NCI-H524 (cell line): ENCODE measurements at regions not wholly inside any gene's neighbourhood (a gene's known extent, or its start where the extent isn't known, plus 50 kb on each side); places are given as distances from the start of the nearest gene placed in this dataset.

Source experiments
- DNase-seq, 2 experiments: peaks; one replicate each; lab custom pipeline; 2025; lab: John Stamatoyannopoulos, UW

GRCh38 chr12:70154960-70155589, 88.2 kb upstream of the CNOT2 start:
- DNase-seq = no peak

GRCh38 chr12:70157099-70157498, 86.1 kb upstream of the CNOT2 start:
- DNase-seq = no peak

- no peak for DNase-seq
Measured at GRCh38 chr12:70165450-70165849, 77.8 kb upstream of the CNOT2 start.

GRCh38 chr12:70176290-70176689, 66.9 kb upstream of the CNOT2 start:
- DNase-seq = no peak

GRCh38 chr12:70177631-70178030, 65.6 kb upstream of the CNOT2 start:
- DNase-seq = no peak

GRCh38 chr12:70178038-70178437, 65.2 kb upstream of the CNOT2 start:
- peak in 1 of 2 experiments; percentile 47 for DNase-seq

- DNase-seq = peak; percentile 59 to 85
Measured at GRCh38 chr12:70180130-70180529, 63.1 kb upstream of the CNOT2 start.

GRCh38 chr12:70185301-70185700, 57.9 kb upstream of the CNOT2 start:
- no peak for DNase-seq

GRCh38 chr12:70186436-70186835, 56.8 kb upstream of the CNOT2 start:
- DNase-seq = peak in 1 of 2 experiments; percentile 56

- no peak for DNase-seq
Measured at GRCh38 chr12:70190262-70191010, 52.8 kb upstream of the CNOT2 start.
